GM12873 (cell line): ENCODE measurements at regions not wholly inside any gene's neighbourhood (a gene's known extent, or its start where the extent isn't known, plus 50 kb on each side); places are given as distances from the start of the nearest gene placed in this dataset.
A peak's percentile ranks its signal among the peaks of the same experiment; 100 is the strongest.

ENCODE experiments used
- TF ChIP-seq, protein P1 (sequence below): IDR thresholded peaks from 2 replicates; pipeline ENCODE4 v1.5.1; 2012; ENCODE audit warnings: low read depth, mild to moderate bottlenecking, moderate library complexity, low read length, control low read depth; ENCODE audit not compliant: insufficient read depth; ENCODE audit errors: missing control alignments

DNA sequence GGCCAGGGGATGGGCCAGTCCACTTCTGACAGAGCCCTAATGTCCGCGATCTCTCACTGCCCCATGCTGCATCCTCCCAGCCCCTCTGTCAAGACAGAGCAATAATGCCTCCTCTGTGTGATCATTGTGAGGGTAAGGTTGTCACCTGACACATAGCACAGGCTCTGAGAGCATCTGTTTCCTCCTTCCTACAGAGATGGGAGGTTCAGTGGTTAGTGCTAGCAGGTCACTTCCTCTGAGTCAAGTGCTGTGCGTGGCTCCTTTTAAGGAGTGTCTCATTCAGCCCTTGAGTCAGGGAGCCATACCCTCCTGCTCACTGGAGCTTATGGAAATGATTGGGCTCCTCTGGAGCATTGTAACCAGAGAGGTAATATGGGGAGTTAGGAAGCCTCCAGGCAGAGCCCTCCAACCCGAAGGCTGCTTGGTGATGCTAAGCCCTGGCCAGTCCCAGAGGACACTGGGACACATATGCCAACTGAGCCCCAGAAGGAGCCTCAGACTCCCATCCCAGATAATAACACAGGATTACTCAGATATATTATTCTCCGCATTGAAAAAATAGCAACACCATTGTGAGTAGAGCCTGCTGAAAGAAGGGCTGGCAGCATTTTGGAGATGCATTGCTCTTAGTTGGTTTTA, 189.0 kb downstream of the GALNT1 start:
- TF ChIP-seq, protein P1, sequence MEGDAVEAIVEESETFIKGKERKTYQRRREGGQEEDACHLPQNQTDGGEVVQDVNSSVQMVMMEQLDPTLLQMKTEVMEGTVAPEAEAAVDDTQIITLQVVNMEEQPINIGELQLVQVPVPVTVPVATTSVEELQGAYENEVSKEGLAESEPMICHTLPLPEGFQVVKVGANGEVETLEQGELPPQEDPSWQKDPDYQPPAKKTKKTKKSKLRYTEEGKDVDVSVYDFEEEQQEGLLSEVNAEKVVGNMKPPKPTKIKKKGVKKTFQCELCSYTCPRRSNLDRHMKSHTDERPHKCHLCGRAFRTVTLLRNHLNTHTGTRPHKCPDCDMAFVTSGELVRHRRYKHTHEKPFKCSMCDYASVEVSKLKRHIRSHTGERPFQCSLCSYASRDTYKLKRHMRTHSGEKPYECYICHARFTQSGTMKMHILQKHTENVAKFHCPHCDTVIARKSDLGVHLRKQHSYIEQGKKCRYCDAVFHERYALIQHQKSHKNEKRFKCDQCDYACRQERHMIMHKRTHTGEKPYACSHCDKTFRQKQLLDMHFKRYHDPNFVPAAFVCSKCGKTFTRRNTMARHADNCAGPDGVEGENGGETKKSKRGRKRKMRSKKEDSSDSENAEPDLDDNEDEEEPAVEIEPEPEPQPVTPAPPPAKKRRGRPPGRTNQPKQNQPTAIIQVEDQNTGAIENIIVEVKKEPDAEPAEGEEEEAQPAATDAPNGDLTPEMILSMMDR = no peak

DNA sequence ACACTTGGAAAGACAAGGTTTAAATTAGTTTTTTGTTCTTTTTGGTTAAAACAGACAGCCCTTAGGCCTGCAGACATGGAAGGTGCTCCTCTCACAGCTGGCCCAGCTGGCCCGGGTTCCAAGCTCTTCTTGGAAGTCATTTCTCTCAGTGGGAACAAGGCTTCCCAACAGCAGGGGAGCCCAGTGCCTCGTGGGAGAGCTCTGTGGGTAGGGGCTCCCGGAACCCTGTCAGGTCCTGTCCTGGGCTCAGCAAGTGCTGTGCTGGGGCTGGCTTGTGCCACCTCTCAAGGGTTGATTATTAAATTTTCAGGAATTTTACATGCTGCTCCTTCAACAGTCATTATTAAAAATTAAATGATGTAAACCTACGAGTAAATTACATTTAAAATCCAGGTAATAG, 189.6 kb downstream of the GALNT1 start:
- TF ChIP-seq, protein P1 = no peak

DNA sequence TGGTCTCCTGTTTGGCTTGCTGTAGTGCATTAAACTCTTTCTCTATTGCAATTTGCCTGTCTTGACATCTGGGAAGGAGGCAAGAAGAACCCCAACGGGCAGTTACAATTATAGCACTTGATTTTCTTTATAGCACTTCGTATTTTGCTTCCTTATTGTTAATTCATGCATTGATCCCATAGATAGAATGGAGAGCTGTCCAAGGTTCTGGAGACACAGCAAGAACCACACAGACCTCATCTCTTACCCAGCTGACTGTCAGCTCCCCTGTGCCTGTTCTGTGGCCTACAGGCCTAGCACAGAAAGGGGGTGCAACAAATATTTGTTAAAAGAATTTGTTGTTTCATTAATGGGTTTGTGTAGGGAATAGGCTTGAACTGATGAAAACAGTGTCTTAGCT, 194.3 kb downstream of the GALNT1 start:
- TF ChIP-seq, protein P1 = no peak

DNA sequence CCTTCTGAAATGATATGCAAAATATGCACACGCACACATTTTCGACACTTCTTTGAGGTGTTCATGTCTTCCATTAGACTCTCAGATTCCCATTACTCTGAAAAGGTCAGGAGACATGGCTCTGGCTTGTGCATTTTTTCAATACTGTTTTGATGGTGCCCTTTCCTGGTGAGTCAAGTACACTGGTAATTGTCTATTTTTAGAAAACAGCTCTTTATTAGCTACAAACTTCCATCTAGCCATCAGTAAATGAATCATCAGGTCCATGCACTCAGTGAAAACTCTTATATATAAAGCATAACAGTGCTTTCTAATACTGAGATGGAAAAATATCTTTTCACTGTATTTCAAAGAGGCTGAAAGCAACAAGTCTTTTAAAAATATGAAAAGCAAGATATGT, 194.9 kb downstream of the GALNT1 start:
- TF ChIP-seq, protein P1 = no peak

DNA sequence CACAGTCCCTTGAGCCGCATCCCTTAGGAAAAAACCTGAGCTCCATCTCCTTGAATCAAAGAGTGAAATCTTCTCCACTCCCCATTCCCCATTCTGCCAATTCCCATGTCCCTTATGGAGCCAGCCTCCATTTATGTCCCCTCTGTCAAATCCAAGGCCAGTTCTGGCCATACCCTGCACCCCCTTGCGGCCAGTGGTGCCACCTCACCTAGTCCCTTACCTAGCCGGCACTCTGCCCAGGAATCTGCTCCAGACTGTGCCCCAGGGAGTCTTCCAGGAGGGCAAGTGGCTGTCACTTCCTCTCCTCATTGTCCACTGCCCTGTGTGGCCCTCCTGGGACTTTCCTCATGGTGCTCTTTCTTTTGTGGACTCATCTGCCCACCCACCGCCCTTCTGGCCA, 195.4 kb upstream of the RMP24 start:
- TF ChIP-seq, protein P1 = peak; percentile 44

DNA sequence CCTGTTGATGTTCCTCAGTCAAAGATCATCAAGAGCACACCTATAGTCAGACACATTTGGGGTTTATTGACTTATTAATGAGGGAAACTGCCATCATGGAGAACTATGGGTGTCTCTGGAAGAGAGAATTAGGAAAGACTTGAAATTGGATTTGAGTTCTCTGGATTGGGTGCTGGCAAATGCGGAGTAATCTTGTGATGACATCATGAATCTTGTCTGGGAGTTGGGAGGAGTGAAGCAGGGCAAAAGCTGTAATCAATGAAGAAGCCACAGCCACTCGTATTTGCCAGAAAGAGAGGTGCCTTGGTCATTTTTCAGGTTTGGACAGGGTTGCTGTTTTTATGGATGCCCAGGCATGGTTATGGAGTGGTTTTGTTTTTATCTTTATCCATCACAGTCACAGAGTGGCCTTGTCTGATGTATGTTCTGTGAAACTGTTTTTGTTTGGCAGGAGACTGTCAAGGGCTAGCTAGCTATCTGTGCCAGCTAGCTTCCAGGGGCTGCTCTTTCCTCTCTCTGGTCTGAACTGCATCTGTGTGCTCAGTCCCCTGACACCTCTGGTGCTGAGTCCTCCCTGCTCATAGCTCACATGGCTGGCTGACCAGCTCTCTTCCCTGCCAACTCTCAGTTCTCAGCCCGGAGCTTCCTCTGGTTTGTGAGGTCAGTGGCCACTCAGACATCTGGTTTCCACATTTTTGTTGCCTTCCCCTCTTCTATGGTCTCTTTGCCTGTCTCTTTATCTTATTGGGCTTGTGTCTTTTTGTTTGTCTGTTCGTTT, 193.4 kb upstream of the RMP24 start:
- TF ChIP-seq, protein P1 = no peak

DNA sequence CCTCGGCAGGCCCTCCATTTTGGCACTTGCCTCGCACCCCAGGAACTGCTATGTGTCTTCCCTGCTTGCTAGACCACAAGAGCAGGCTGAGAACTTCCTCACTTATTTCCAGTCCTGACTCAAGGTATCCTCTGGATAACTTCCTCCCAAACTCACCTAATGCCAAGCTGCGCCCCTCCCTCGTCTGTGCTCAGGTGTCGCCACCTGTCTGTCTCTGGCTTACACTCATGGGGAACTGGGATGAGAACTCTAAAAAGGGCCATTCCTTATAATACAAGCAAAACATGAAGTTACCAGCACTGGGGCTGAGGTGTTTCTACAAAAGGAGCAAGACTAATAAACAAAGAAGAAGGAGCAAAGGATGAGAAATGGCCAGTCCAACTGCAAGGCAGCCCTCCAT, 191.5 kb upstream of the RMP24 start:
- TF ChIP-seq, protein P1 = no peak
